ENCODE measurements at regions not wholly inside any gene's neighbourhood (a gene's known extent, or its start where the extent isn't known, plus 50 kb on each side); places are given as distances from the start of the nearest gene placed in this dataset.

GRCh38 chr15:26438718-26439117, 334.1 kb downstream of the GABRB3 start:
- no peaks in the 10 kb centered on the region for H3K79me2 ChIP-seq (ENCODE audit: insufficient read depth, low read length)
- H4K20me1 ChIP-seq (ENCODE audit: insufficient read depth, low read length) = no peaks in the 10 kb centered on the region
- FAIRE-seq (no peak), DNase-seq (ENCODE audit: low read depth) (no peak)
- H3K4me1 ChIP-seq (ENCODE audit: insufficient read depth, low read length) = no peaks in the 10 kb centered on the region
- TF ChIP-seq EZH2 (IDR thresholded peaks at IDR 0.05; ENCODE audit: insufficient read depth, low read length) = no peak
- TF ChIP-seq CTCF (IDR thresholded peaks at IDR 0.05; ENCODE audit: insufficient read depth, low read depth, low read length) = no peak
- no peak overlapping the region for H3K4me3 ChIP-seq (ENCODE audit: insufficient read depth, low read depth, low read length)
- no peak overlapping the region for H3K9ac ChIP-seq (ENCODE audit: low read length)
- H3K36me3 ChIP-seq (ENCODE audit: insufficient read depth, low read length) = no peaks in the 10 kb centered on the region
- no peak overlapping the region for H2AFZ ChIP-seq (ENCODE audit: low read depth, low read length)
- Mint-ChIP-seq H3K36me3 (ENCODE audit: low read depth, unreplicated experiment) (no peaks in the 10 kb centered on the region), H3K27me3 (ENCODE audit: low read depth, unreplicated experiment) (no peaks in the 10 kb centered on the region), H3K4me3 (ENCODE audit: unreplicated experiment) (no peak overlapping the region), H3K4me1 (ENCODE audit: low read depth, unreplicated experiment) (peaks cover 14% of the 10 kb centered on the region), H3K27ac (ENCODE audit: unreplicated experiment) (peak overlapping the region; percentile 21), H3K9me3 (ENCODE audit: unreplicated experiment) (no peaks in the 10 kb centered on the region)
- H3K4me2 ChIP-seq (ENCODE audit: low read length) = no peak overlapping the region
- no peak overlapping the region for H3K27ac ChIP-seq (ENCODE audit: low read depth, low read length)
- H3K9me3 ChIP-seq (ENCODE audit: insufficient read depth, low read depth, low read length) = peaks cover 3% of the 10 kb centered on the region
- H3K27me3 ChIP-seq (ENCODE audit: insufficient read depth, low read length) = no peaks in the 10 kb centered on the region

GRCh38 chr15:26438316-26438715, 334.6 kb downstream of the GABRB3 start:
- H3K27me3 ChIP-seq (ENCODE audit: insufficient read depth, low read length) = no peaks in the 10 kb centered on the region
- no peak overlapping the region for H3K9ac ChIP-seq (ENCODE audit: low read length)
- DNase-seq (ENCODE audit: low read depth) (no peak), FAIRE-seq (no peak)
- no peaks in the 10 kb centered on the region for H4K20me1 ChIP-seq (ENCODE audit: insufficient read depth, low read length)
- Mint-ChIP-seq H3K4me3 (ENCODE audit: unreplicated experiment) (no peak overlapping the region), H3K9me3 (ENCODE audit: unreplicated experiment) (no peaks in the 10 kb centered on the region), H3K4me1 (ENCODE audit: low read depth, unreplicated experiment) (peaks cover 17% of the 10 kb centered on the region), H3K27ac (ENCODE audit: unreplicated experiment) (peak overlapping the region; percentile 21), H3K27me3 (ENCODE audit: low read depth, unreplicated experiment) (no peaks in the 10 kb centered on the region), H3K36me3 (ENCODE audit: low read depth, unreplicated experiment) (no peaks in the 10 kb centered on the region)
- TF ChIP-seq EZH2 (IDR thresholded peaks at IDR 0.05; ENCODE audit: insufficient read depth, low read length) = no peak
- TF ChIP-seq CTCF (IDR thresholded peaks at IDR 0.05; ENCODE audit: insufficient read depth, low read depth, low read length) = no peak
- peaks cover 3% of the 10 kb centered on the region for H3K9me3 ChIP-seq (ENCODE audit: insufficient read depth, low read depth, low read length)
- no peaks in the 10 kb centered on the region for H3K79me2 ChIP-seq (ENCODE audit: insufficient read depth, low read length)
- H3K4me1 ChIP-seq (ENCODE audit: insufficient read depth, low read length) = no peaks in the 10 kb centered on the region
- H3K4me2 ChIP-seq (ENCODE audit: low read length) = no peak overlapping the region
- H2AFZ ChIP-seq (ENCODE audit: low read depth, low read length) = no peak overlapping the region
- no peak overlapping the region for H3K27ac ChIP-seq (ENCODE audit: low read depth, low read length)
- no peak overlapping the region for H3K4me3 ChIP-seq (ENCODE audit: insufficient read depth, low read depth, low read length)
- H3K36me3 ChIP-seq (ENCODE audit: insufficient read depth, low read length) = no peaks in the 10 kb centered on the region

- no peak for DNase-seq (ENCODE audit: low read depth)
- Histone ChIP-seq H3K79me2 (ENCODE audit: insufficient read depth, low read length) (no peaks in the 10 kb centered on the region), H3K4me2 (ENCODE audit: low read length) (no peak overlapping the region), H3K27me3 (ENCODE audit: insufficient read depth, low read length) (no peaks in the 10 kb centered on the region), H3K36me3 (ENCODE audit: insufficient read depth, low read length) (no peaks in the 10 kb centered on the region), H3K27ac (ENCODE audit: low read depth, low read length) (no peak overlapping the region), H3K9me3 (ENCODE audit: insufficient read depth, low read depth, low read length) (no peaks in the 10 kb centered on the region), H3K4me1 (ENCODE audit: insufficient read depth, low read length) (no peaks in the 10 kb centered on the region), H3K9ac (ENCODE audit: low read length) (no peak overlapping the region), H3K4me3 (ENCODE audit: insufficient read depth, low read depth, low read length) (no peak overlapping the region), H4K20me1 (ENCODE audit: insufficient read depth, low read length) (no peaks in the 10 kb centered on the region), H2AFZ (ENCODE audit: low read depth, low read length) (no peak overlapping the region)
- no peak for FAIRE-seq
- Mint-ChIP-seq H3K4me3 (ENCODE audit: unreplicated experiment) (no peak overlapping the region), H3K4me1 (ENCODE audit: low read depth, unreplicated experiment) (peaks cover 26% of the 10 kb centered on the region), H3K27ac (ENCODE audit: unreplicated experiment) (peak overlapping the region; percentile 50), H3K27me3 (ENCODE audit: low read depth, unreplicated experiment) (no peaks in the 10 kb centered on the region), H3K9me3 (ENCODE audit: unreplicated experiment) (peaks cover 3% of the 10 kb centered on the region), H3K36me3 (ENCODE audit: low read depth, unreplicated experiment) (no peaks in the 10 kb centered on the region)
- TF ChIP-seq EZH2 (IDR thresholded peaks at IDR 0.05; ENCODE audit: insufficient read depth, low read length) (no peak), CTCF (IDR thresholded peaks at IDR 0.05; ENCODE audit: insufficient read depth, low read depth, low read length) (no peak)
Measured at GRCh38 chr15:26433818-26434217, 339.0 kb downstream of the GABRB3 start.

Data from astrocyte (in vitro differentiated cells and primary cell).